Activated naive CD8-positive, alpha-beta T cell treated with anti-CD3 and anti-CD28 coated beads for 36 hours (primary cell): ENCODE measurements at regions not wholly inside any gene's neighbourhood (a gene's known extent, or its start where the extent isn't known, plus 50 kb on each side); places are given as distances from the start of the nearest gene placed in this dataset.

Source experiments
- DNase-seq: peaks from one replicate; pipeline ENCODE4 v3.0.0; 2021
- H3K27ac Mint-ChIP-seq: one replicate; pipeline ENCODE4 v1.8.0; 2022; ENCODE audit warnings: mild to moderate bottlenecking, moderate library complexity, mixed read lengths
- H3K27me3 Mint-ChIP-seq: one replicate; pipeline ENCODE4 v1.8.0; 2022; ENCODE audit warnings: mild to moderate bottlenecking, mixed read lengths
- H3K36me3 Mint-ChIP-seq: one replicate; pipeline ENCODE4 v1.8.0; 2021; ENCODE audit warnings: mild to moderate bottlenecking, mixed read lengths
- H3K4me1 Mint-ChIP-seq: one replicate; pipeline ENCODE4 v1.8.0; 2021; ENCODE audit warnings: mixed read lengths
- H3K4me3 Mint-ChIP-seq: one replicate; pipeline ENCODE4 v1.8.0; 2022; ENCODE audit warnings: mild to moderate bottlenecking, moderate library complexity, mixed read lengths
- H3K9me3 Mint-ChIP-seq: one replicate; pipeline ENCODE4 v1.8.0; 2022; ENCODE audit warnings: mixed read lengths

DNA sequence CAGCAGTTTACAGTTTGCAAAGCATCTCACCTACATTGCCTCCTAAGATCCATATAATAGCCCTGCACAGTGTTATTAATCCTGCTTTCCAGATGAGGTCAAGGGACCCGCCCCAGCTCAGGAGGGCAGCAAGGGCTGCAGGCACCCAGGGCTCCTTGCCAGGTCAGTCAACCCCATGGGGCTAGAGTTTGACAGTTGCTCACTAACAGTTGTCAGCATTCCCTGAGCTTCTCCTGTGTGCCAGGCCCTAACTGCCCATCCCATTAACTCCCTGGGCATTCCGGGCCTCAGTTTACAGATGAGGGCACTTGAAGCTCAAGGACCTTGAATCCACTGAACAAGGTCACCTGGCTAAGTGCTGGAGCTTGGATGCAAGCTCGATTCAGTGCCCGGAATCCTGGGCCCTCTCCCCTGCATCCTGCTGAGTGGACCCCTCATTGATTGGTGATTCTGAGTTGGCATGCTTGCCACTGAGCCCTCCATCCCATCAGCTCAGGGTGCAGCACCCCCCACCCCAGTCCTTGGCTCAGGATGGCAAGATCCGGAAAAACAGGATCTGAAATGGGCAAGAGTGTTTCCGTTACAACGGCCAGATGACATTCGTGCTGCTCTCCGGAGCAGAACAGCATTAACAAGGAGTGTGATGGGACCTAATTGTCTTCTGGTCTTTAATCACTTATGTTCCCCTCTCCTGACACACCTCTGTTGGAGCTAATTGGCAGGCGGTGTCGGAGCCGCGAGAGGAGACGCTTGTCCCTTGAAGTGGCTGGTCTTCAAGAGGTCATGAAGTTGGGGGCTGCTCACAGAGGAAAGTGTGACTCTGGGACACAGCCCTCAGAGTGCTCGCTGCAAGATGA lies 87.4 kb upstream of the SHISAL1 start:
- Mint-ChIP-seq H3K27ac (no peak overlapping the region), H3K4me1 (no peaks in the 10 kb centered on the region), H3K9me3 (no peaks in the 10 kb centered on the region), H3K36me3 (no peaks in the 10 kb centered on the region), H3K4me3 (no peak overlapping the region), H3K27me3 (no peaks in the 10 kb centered on the region)
- DNase-seq: no peak

DNA sequence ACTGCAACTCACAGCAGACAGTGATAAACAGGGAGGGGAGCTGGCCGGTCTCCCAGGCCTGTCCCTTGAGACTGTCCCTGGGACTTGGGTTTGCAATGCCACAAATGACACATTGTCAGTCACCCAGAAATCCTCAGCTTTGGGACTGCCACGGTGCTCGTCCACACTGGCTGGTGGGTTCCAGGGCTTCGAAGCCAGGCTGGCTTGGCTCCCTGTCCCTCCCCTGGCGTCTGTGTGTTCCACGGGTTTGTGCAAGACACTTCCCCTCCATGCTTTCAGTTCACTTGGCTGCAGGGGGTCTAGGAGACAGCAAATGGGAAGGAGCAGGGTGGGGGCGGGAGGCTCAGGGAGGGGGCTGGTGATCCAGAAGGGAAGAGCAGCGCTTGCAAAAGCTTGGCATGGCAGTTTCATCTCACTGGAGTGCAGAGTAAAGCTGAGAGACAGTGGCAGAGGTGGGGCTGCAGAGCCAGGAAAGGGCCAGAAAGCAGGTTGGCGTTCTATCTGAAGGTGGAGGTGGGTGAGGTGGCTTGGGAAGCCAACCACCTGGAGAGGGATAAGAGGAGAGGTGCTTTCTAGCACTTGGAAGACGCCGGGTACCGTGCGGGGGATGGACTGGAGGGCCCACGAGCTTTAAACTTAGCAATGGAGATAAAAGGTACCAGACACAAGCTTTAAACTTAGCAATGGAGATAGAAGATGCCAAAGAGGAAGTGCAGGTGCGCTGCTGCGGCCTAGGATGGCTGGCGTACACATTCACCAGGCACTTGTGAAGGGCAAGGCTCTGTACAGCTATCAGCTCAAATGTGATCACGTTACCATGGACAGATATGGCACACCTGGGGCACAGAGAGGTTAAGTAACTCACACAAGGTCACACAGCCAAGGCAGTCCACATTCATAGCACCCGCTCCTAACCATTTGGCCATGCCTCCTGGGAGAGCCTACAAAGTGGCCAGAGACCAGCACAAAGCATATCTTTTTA lies 86.4 kb upstream of the SHISAL1 start:
- Mint-ChIP-seq H3K27me3 (no peaks in the 10 kb centered on the region), H3K27ac (no peak overlapping the region), H3K4me1 (no peaks in the 10 kb centered on the region), H3K36me3 (no peaks in the 10 kb centered on the region), H3K4me3 (no peak overlapping the region), H3K9me3 (no peaks in the 10 kb centered on the region)
- DNase-seq: no peak

DNA sequence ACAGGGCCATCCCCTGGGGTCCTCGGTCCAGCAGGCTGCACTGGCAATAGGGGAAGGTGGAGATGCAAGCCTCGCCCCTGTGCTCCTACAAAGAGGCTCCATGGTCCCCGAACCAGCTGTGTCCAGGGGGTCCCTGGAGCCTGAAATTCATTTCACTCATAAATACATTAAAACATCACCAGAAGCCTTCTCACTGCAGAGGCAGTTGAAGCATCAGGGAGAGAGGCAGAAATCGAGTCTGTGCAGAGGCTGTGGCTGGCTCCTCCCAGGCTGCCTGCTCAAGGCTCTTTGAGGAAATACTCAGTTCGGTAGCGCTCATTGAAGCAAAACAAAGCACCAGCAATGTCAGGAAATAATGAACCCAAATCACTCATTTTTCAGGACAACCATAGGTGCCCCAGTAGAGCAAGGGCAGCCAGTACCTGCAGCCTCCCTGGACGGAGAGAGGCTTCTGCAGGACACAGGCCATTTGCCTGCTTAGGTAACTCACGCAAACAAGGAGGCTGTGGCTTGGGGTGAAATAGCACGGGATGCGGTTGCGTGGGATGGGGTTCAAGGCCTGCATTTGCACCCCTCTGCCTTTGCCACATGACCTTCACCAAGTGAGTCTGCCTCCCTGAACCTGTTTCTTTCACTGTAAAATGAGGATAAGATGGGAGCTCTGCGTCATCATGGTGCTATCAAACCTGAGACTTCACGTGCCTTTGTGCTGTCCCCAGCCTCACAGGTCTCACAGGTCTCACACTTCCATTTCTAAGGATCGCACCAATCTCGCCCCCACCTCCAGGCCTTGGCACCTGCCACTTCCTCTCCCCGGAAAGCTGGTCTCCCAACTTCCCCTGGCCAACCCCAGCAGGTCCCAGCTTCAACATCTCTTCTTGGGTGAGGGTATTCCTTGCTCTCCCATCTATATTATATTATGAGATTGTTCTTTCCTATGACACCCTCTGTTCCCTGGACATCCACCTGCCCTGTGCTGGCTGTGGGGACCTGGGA lies 84.3 kb upstream of the SHISAL1 start:
- Mint-ChIP-seq H3K27me3 (no peaks in the 10 kb centered on the region), H3K9me3 (no peaks in the 10 kb centered on the region), H3K36me3 (no peaks in the 10 kb centered on the region), H3K4me3 (no peak overlapping the region), H3K4me1 (no peaks in the 10 kb centered on the region), H3K27ac (no peak overlapping the region)
- DNase-seq: no peak

DNA sequence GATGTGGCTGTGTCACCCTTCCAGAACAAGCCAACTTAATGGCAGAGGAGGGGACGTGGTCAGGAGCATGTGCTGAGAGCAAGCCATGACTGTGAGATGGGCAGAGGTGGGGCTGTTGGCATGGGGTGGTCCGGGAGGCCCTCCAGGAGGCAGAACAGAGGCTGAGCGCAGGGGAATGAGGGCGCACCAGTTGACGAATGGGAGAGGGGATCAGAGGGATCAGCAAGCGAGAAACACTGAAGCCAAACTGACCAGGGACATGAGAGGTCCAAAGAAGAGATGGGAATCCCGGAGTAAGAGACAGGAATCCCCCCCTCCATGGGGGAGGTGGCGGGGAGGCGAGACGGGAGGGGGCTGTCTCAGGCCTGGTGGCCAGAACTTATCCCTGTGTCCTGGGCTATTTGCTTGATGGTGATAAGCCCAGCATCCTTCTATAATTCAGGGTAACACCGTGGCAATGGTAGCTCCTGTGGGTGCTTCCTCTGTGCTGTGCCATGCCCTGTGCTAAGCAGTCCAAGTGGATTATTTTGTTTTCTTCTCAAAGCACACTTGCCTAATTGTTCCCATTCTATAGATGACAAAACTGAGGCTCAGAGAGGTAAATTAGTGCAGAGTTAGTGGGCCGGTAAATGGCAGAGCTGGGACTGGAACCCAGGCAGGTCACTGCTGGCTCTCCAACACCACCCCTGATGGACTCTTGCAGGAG lies 83.4 kb upstream of the SHISAL1 start:
- DNase-seq: no peak
- Mint-ChIP-seq H3K9me3 (no peaks in the 10 kb centered on the region), H3K36me3 (no peaks in the 10 kb centered on the region), H3K27me3 (no peaks in the 10 kb centered on the region), H3K4me3 (no peak overlapping the region), H3K4me1 (no peaks in the 10 kb centered on the region), H3K27ac (no peak overlapping the region)

DNA sequence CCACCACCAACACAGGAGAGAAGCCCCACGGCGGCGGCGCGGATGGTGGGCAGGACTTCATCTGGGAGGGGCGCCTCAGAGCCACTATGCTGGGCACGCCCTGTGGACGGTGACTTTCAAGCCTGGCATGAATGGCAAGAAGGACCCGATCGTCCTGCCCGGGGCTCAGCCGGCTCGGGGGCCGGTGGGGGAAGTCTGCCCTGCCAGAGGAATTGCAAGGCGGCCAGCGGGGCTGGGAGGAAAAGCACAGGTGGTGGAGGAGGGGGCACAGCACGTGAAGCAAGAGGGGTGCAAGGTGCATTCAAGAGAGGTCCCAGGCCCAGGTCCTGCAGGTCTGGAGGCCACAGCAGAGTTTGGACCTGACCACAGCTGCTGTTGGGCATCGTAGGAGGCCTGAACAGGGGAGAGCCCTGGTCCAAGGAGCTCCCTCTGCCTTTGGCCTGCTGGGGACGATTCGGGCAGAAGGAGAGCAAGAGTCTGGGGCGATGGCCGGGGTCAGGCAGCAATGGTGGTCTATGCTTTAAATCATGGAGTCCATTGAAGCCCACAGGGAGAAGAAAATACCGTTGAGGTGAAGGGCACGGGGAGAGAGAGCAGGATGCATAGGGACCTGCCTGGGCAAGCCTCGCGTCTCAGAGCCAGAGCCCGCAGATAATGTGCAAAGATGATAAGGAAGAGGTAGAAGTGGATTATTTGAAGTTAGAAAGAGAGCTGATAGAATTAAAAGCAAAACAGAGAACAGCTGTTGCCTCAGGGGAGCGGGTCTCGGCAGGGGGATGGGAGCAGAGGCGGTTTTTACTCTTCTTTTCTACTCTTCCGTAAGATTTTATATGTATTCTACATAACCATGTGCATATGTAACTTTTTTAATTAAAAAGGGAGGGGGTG lies 82.6 kb upstream of the SHISAL1 start:
- no peaks in the 10 kb centered on the region for H3K9me3 Mint-ChIP-seq
- H3K4me1 Mint-ChIP-seq: no peaks in the 10 kb centered on the region
- H3K27ac Mint-ChIP-seq: no peak overlapping the region
- DNase-seq: no peak
- no peaks in the 10 kb centered on the region for H3K36me3 Mint-ChIP-seq
- no peak overlapping the region for H3K4me3 Mint-ChIP-seq
- no peaks in the 10 kb centered on the region for H3K27me3 Mint-ChIP-seq

DNA sequence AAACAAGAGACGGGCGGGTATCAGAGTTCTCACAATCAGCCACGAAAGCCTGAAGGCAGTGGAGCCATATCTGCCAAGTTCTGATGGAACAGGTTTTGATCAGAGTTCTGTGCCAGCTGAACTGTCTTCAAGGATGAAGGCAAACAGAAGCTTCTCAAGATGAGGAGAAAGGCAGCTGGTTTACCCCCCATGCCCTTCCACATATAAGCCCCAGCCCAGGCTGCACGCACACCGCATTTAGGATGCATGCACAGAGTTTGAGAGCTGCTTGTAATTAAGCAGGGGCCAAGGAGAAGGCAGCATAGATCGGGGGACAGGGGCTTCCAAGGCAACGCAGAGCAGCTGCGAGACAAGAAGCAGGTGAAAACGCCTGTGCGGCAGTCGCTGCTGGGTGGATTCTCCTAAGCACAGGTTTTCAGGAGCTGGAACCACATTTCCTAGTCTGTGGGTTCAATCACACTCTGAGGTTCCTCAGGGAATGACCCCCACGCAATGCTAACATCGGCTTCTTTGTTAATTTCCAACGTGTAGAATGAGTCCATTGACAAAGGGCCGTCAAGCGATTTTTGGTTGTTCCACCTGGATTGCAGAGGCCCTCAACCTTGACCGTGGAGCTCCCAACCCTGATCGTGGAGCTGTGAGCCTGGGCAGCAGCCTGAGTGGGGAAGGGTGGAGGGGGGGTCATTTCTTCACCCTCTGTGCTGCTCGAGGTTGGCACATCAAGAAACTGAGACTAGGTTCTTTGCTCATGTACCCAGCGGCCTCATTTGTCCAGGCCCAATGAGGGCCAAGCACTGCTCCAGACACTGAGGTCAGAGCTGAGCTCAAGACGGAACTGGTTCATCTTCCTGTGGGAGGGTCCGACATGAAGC lies 81.7 kb upstream of the SHISAL1 start:
- Mint-ChIP-seq H3K36me3 (no peaks in the 10 kb centered on the region), H3K4me1 (no peaks in the 10 kb centered on the region), H3K4me3 (no peak overlapping the region), H3K9me3 (no peaks in the 10 kb centered on the region), H3K27me3 (no peaks in the 10 kb centered on the region), H3K27ac (no peak overlapping the region)
- no peak for DNase-seq

DNA sequence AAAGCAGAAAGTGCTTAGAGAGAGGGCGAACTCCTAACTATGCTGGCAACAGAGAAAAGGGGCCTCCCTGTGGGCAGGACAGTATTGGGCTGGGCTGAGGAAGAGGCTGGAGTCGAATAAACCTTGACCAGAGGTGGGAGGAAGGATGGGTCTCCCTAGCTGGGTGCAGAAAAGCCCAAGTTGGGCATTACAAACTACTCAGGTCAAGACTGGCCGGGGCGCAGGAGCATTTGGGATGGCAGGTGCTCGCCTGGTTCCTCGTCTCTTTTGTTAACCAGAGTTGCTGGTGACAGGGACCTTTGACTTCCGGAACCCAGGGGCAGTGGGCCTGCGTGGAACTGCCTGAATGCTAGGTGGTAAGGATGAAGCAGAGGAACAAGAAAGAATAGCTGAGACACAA lies 80.3 kb upstream of the SHISAL1 start:
- Mint-ChIP-seq H3K36me3 (no peaks in the 10 kb centered on the region), H3K27me3 (no peaks in the 10 kb centered on the region), H3K4me3 (no peak overlapping the region), H3K4me1 (no peaks in the 10 kb centered on the region), H3K9me3 (no peaks in the 10 kb centered on the region), H3K27ac (no peak overlapping the region)
- DNase-seq: no peak

DNA sequence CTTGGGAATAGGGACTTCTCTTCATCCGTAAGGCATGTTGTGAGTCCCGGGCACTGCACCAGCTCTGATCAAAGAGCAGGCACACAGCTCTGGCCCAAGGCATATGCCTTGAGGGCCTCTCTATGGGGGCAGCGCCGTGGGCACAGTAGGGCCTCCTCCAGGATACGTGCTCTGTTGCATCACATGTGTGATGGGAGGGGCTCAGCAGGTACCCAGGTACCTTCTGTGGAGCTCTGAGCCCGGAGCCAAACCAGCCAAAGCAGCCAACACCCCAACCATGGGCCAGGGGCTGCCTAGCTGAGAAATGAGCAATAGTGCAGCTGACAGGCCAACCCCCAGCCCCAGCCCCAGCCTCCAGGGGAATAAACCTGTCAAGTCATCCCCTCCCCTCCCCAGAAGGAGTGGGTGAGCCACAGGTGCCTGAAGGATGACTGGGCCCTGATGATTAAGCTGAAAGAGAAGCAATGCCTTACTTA lies 79.7 kb upstream of the SHISAL1 start:
- no peak for DNase-seq

DNA sequence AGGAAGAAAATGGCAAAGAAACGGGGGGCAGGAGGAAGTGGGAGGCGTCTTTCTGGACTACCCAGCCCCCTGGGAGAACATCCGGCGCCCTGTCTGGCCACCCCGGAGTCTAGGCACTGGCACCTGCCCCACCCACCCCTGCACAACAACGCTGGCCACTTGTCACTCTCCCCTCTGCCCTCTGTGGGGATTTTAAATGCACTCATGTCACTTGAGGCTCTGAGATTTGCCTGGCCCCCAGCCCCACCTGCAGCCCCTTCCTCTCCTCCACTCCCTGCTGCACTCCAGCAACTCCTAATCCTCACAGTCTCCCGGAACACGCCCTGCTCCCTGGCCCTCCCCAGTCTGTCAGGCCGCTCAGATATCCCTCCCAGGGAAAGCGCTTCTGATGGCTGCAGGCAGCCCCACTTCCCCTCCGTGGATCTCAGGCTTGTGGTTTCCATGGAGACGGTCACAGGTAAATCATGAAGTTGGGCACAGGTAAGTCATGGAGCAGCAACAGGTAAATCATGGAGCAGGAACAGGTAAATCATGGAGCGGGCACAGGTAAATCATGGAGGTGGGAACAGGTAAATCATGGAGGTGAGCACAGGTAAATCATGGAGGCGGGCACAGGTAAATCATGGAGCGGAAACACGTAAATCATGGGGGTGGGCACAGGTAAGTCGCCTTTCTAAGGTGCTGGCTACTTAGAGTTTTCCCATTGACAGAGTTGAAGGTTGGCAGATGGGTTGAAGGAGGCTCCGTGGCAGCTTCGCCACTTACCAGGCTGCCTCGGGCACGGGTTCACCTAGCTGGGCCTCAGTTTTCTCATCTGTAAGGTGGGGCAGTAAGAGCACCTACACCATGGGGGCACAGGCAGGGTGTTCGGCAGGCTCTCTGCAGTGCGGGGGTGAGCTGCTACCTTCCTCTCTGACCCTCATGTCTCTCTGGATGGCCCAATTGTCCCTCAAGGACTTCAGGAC lies 79.0 kb upstream of the SHISAL1 start:
- H3K36me3 Mint-ChIP-seq: no peaks in the 10 kb centered on the region
- no peak overlapping the region for H3K4me3 Mint-ChIP-seq
- DNase-seq: no peak
- H3K4me1 Mint-ChIP-seq: no peaks in the 10 kb centered on the region
- no peaks in the 10 kb centered on the region for H3K9me3 Mint-ChIP-seq
- H3K27ac Mint-ChIP-seq: no peak overlapping the region
- no peaks in the 10 kb centered on the region for H3K27me3 Mint-ChIP-seq

More for the DNA sequence above, 79.7 kb upstream of the SHISAL1 start:
- Mint-ChIP-seq H3K36me3 (no peaks in the 10 kb centered on the region), H3K4me1 (no peaks in the 10 kb centered on the region), H3K9me3 (no peaks in the 10 kb centered on the region), H3K27ac (no peak overlapping the region), H3K27me3 (no peaks in the 10 kb centered on the region), H3K4me3 (no peak overlapping the region)

DNA sequence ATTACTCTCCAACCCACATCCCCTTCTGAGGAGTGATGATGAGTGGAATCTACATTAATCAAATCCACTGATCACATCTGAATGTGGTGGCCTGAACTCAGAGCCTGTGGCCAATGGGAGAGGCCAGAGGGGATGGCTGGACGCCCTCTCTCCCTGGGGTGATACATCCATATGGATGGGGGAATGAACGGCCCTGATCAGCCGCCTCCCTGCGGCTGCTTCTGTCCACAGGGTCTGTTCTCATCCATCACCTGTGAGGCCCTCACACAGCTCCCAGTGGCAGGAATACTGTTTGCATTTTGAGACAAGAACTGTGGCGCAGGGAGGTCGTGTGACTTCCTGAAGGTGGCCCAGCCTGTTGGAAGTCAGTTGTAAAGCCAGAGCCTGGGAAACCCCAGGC lies 78.3 kb upstream of the SHISAL1 start:
- Mint-ChIP-seq H3K4me3 (no peak overlapping the region), H3K27me3 (no peaks in the 10 kb centered on the region), H3K36me3 (no peaks in the 10 kb centered on the region), H3K9me3 (no peaks in the 10 kb centered on the region), H3K4me1 (no peaks in the 10 kb centered on the region), H3K27ac (no peak overlapping the region)
- no peak for DNase-seq

DNA sequence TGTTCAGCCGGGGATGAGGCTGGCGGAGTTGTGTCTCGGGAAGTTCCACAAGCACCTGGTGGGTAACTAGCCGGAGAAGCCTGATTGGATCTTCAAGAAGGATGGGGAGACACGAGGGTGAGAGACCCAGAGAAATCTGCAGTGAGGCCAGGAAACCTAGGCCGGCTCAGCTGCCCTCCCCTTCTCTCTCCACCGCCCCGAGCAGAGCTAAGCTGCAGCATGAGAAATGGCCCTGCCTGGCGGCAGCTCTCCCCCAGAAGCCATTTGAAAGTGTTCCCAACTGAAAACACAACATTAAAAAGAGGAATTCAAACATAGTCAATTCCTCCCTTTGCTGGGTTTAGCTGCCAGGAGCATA lies 77.8 kb upstream of the SHISAL1 start:
- Mint-ChIP-seq H3K36me3 (no peaks in the 10 kb centered on the region), H3K27ac (no peak overlapping the region), H3K9me3 (no peaks in the 10 kb centered on the region), H3K4me1 (no peaks in the 10 kb centered on the region), H3K4me3 (no peak overlapping the region), H3K27me3 (no peaks in the 10 kb centered on the region)
- no peak for DNase-seq
